GM18511 (cell line): ENCODE measurements at regions not wholly inside any gene's neighbourhood (a gene's known extent, or its start where the extent isn't known, plus 50 kb on each side); places are given as distances from the start of the nearest gene placed in this dataset.
"Not testable (repeated sequence)": the region's sequence is repeated elsewhere in the genome, so short reads cannot be mapped to it uniquely, and the experiment has no call there.

Experiments
- ATAC-seq: cut with Tn5 transposase; IDR thresholded peaks from one replicate; pipeline ENCODE4 v1.9.1; 2021; ENCODE audit warnings: mild to moderate bottlenecking, moderate library complexity; ENCODE audit not compliant: unreplicated experiment

GRCh38 chr14:37841039-37841438 is 245.6 kb downstream of the TTC6 start:
- ATAC-seq: not testable (repeated sequence)

GRCh38 chr14:37842106-37842505 is 246.7 kb downstream of the TTC6 start:
- no peak for ATAC-seq

- ATAC-seq: no peak
Measured at GRCh38 chr14:37843954-37844607, 248.7 kb downstream of the TTC6 start.

- ATAC-seq: no peak
Measured at GRCh38 chr14:37844614-37845013, 249.2 kb downstream of the TTC6 start.

- ATAC-seq: no peak
Measured at GRCh38 chr14:37848985-37849621, 253.7 kb downstream of the TTC6 start.

- no peak for ATAC-seq
Measured at GRCh38 chr14:37851054-37851453, 255.6 kb downstream of the TTC6 start.

- no peak for ATAC-seq
Measured at GRCh38 chr14:37855871-37856270, 260.4 kb downstream of the TTC6 start.

- no peak for ATAC-seq
Measured at GRCh38 chr14:37857774-37858266, 262.4 kb downstream of the TTC6 start.

- ATAC-seq: no peak
Measured at GRCh38 chr14:37858733-37859132, 263.3 kb downstream of the TTC6 start.

GRCh38 chr14:37859177-37859576 is 263.7 kb downstream of the TTC6 start:
- ATAC-seq: no peak

GRCh38 chr14:37862263-37862662 is 266.8 kb downstream of the TTC6 start:
- ATAC-seq: no peak

GRCh38 chr14:37864128-37864527 is 268.7 kb downstream of the TTC6 start:
- ATAC-seq: no peak

- no peak for ATAC-seq
Measured at GRCh38 chr14:37864861-37865718, 269.7 kb downstream of the TTC6 start.

GRCh38 chr14:37865719-37866549 is 270.5 kb downstream of the TTC6 start:
- ATAC-seq: no peak

GRCh38 chr14:37869633-37870032 is 274.2 kb downstream of the TTC6 start:
- no peak for ATAC-seq

GRCh38 chr14:37870170-37870569 is 274.7 kb downstream of the TTC6 start:
- ATAC-seq: no peak

GRCh38 chr14:37870632-37871346 is 275.4 kb downstream of the TTC6 start:
- ATAC-seq: no peak

GRCh38 chr14:37874065-37874428 is 278.6 kb downstream of the TTC6 start:
- ATAC-seq: not testable (repeated sequence)

- ATAC-seq: peak; percentile 99
Measured at GRCh38 chr14:37874429-37875109, 279.1 kb downstream of the TTC6 start.

GRCh38 chr14:37888234-37888633 is 292.8 kb downstream of the TTC6 start:
- no peak for ATAC-seq
